Spleen (tissue), 7 donors: ENCODE measurements at regions not wholly inside any gene's neighbourhood (a gene's known extent, or its start where the extent isn't known, plus 50 kb on each side); places are given as distances from the start of the nearest gene placed in this dataset.

Experiments
- CTCF ChIP-seq, 11 experiments: fragments of 200-600 bp in 7 of 11; fragments of 450-650 bp in 4 of 11; sonication (generic) in 4 of 11; IDR thresholded peaks in 8 of 11; conservative IDR thresholded peaks in 3 of 11; 1 replicate in 7 of 11; 2 replicates in 4 of 11; pipeline versions ENCODE4 v1.4.0 to v1.8.0; 2016 to 2021; ENCODE audit warnings: antibody characterized with exemption in 11 of 11, inconsistent platforms in 4 of 11, mild to moderate bottlenecking in 1 of 11
- POLR2A ChIP-seq, 3 donors: fragments of 450-650 bp; IDR thresholded peaks; one replicate each; pipeline ENCODE4 v1.5.1; 2017; ENCODE audit warnings: antibody characterized with exemption in 3 of 3, mild to moderate bottlenecking in 1 of 3
- POLR2AphosphoS5 ChIP-seq, 3 donors: sonication (generic); formaldehyde crosslinking; IDR thresholded peaks; one replicate each; pipeline ENCODE4 v1.5.1; 2017; ENCODE audit warnings: antibody characterized with exemption in 3 of 3
- donor health status: DM: no; HTN: no; CAD: no; lungs with moderate emphysema.
- donor health status: DM: no; HTN: no; CAD: no.
- donor health status: DM: no; HTN: no; CAD: no.

- no peak for TF ChIP-seq POLR2A (IDR thresholded peaks at IDR 0.05)
- no peak for TF ChIP-seq CTCF (IDR thresholded peaks at IDR 0.05 in 8 of 11, conservative IDR thresholded peaks at IDR 0.05 in 3 of 11)
- TF ChIP-seq POLR2AphosphoS5 (IDR thresholded peaks at IDR 0.05): no peak
These were observed 791.0 kb upstream of the RAB6C start for GRCh38 chr2:129188451-129188850.
